H1 (cell line): ENCODE measurements at regions not wholly inside any gene's neighbourhood (a gene's known extent, or its start where the extent isn't known, plus 50 kb on each side); places are given as distances from the start of the nearest gene placed in this dataset.

Experiments
- CTCF ChIA-PET: fragments of 300-600 bp; sonication (Branson Sonifier 250); formaldehyde crosslinking; loops from one replicate; lab custom pipeline; 2021; ENCODE audit not compliant: partially characterized antibody; lab: Charles Lee
- POLR2A ChIA-PET: fragments of 300-600 bp; sonication (Branson Sonifier 250); formaldehyde crosslinking; loops from one replicate; lab custom pipeline; 2021; ENCODE audit warnings: inconsistent platforms; ENCODE audit not compliant: partially characterized antibody; lab: Charles Lee
- DNase-seq, 2 experiments: peaks; one replicate each; pipeline versions ENCODE4 v3.0.0 to v3.0.0-alpha.2; 2010 to 2022; ENCODE audit warnings: low spot score in 2 of 2, low read depth in 1 of 2, mixed read lengths in 1 of 2
- FAIRE-seq: peaks from 2 replicates; lab custom pipeline; 2011; peaks lifted over from hg19 to GRCh38; lab: Jason Lieb, UNC
- H2AFZ ChIP-seq: 2 replicates; pipeline ENCODE4 v1.8.1; 2012; ENCODE audit warnings: low read length, inconsistent platforms
- H2AK5ac ChIP-seq: 2 replicates; pipeline ENCODE4 v1.6.1; 2013; ENCODE audit warnings: low read depth, low read length
- H2BK120ac ChIP-seq: replicated peaks from 2 replicates; pipeline ENCODE3; 2013; ENCODE audit warnings: low read depth, low read length, inconsistent platforms
- H2BK12ac ChIP-seq: 2 replicates; pipeline ENCODE4 v1.6.1; 2013; ENCODE audit warnings: low read depth, low read length
- H2BK15ac ChIP-seq: 2 replicates; pipeline ENCODE4 v1.6.1; 2013; ENCODE audit warnings: low read length
- H2BK20ac ChIP-seq: 2 replicates; pipeline ENCODE4 v1.6.1; 2013; ENCODE audit warnings: low read length
- H2BK5ac ChIP-seq: 2 replicates; pipeline ENCODE4 v1.6.1; 2013; ENCODE audit warnings: low read depth, low read length
- H3K14ac ChIP-seq: 2 replicates; pipeline ENCODE4 v1.6.1; 2013; ENCODE audit warnings: inconsistent platforms; ENCODE audit not compliant: insufficient read length
- H3K18ac ChIP-seq: 2 replicates; pipeline ENCODE4 v1.6.1; 2013; ENCODE audit warnings: low read length; ENCODE audit errors: extremely low read depth
- H3K23ac ChIP-seq: 2 replicates; pipeline ENCODE4 v1.6.1; 2013; ENCODE audit warnings: inconsistent platforms; ENCODE audit not compliant: insufficient read length
- H3K23me2 ChIP-seq: 2 replicates; pipeline ENCODE4 v1.6.1; 2013; ENCODE audit warnings: low read depth, low read length
- H3K27ac ChIP-seq: 2 replicates; pipeline ENCODE4 v1.6.1; 2011; ENCODE audit warnings: low read depth, low read length, inconsistent platforms
- H3K27me3 ChIP-seq, 4 experiments: replicated peaks in 1 of 4; 1 replicate in 1 of 4; 2 replicates in 3 of 4; pipeline versions ENCODE4 v1.6.1 to v1.8.1; 2011 to 2013; ENCODE audit warnings: low read length in 3 of 4, mild to moderate bottlenecking in 3 of 4, inconsistent platforms in 2 of 4, mixed read lengths in 2 of 4, moderate library complexity in 1 of 4; ENCODE audit not compliant: control insufficient read depth in 3 of 4, insufficient read depth in 3 of 4; ENCODE audit errors: extremely low read depth in 1 of 4
- H3K36me3 ChIP-seq, 4 experiments: 2 replicates each; pipeline versions ENCODE4 v1.6.1 to v1.8.1; 2011 to 2013; ENCODE audit warnings: mild to moderate bottlenecking in 4 of 4, low read length in 3 of 4, moderate library complexity in 2 of 4, control low read depth in 1 of 4, inconsistent platforms in 1 of 4; ENCODE audit not compliant: insufficient read depth in 4 of 4, control insufficient read depth in 2 of 4
- H3K4ac ChIP-seq: replicated peaks from 2 replicates; pipeline ENCODE3; 2013; ENCODE audit warnings: low read length, low read depth, mixed read lengths, inconsistent platforms; ENCODE audit not compliant: insufficient read length
- H3K4me1 ChIP-seq, 4 experiments: replicated peaks in 1 of 4; 1 replicate in 1 of 4; 2 replicates in 3 of 4; pipeline versions ENCODE4 v1.6.1 to v1.8.1; 2011 to 2013; ENCODE audit warnings: low read length in 3 of 4, inconsistent platforms in 2 of 4, mixed read lengths in 1 of 4; ENCODE audit not compliant: insufficient read depth in 4 of 4, control insufficient read depth in 3 of 4
- H3K4me2 ChIP-seq, 2 experiments: 2 replicates each; pipeline versions ENCODE4 v1.6.1 to v1.8.1; 2011 to 2013; ENCODE audit warnings: low read depth in 2 of 2, low read length in 2 of 2, control low read depth in 1 of 2, inconsistent platforms in 1 of 2, mild to moderate bottlenecking in 1 of 2; ENCODE audit not compliant: insufficient read depth in 1 of 2
- H3K4me3 ChIP-seq, 4 experiments: fragments of 200-600, 300-600 bp in 1 of 4; sonication (generic), shearing (Covaris generic), sonication (Bioruptor Twin) in 1 of 4; 2 replicates each; pipeline versions ENCODE4 v1.5.1 to v1.8.1; 2011 to 2016; ENCODE audit warnings: low read length in 4 of 4, low read depth in 3 of 4, control low read depth in 2 of 4, inconsistent platforms in 2 of 4, mild to moderate bottlenecking in 2 of 4, mixed read lengths in 1 of 4, moderate library complexity in 1 of 4; ENCODE audit not compliant: insufficient read depth in 2 of 4; ENCODE audit errors: extremely low read depth in 1 of 4
- H3K56ac ChIP-seq: replicated peaks from 2 replicates; pipeline ENCODE3; 2013; ENCODE audit warnings: low read depth, mild to moderate bottlenecking, mixed read lengths, low read length, inconsistent platforms; ENCODE audit not compliant: insufficient read length
- H3K79me1 ChIP-seq: 2 replicates; pipeline ENCODE4 v1.6.1; 2013; ENCODE audit warnings: low read depth, low read length, control low read depth
- H3K79me2 ChIP-seq, 2 experiments: 2 replicates each; pipeline versions ENCODE4 v1.6.1 to v1.8.1; 2012 to 2013; ENCODE audit warnings: low read length in 2 of 2, mild to moderate bottlenecking in 2 of 2, inconsistent platforms in 1 of 2; ENCODE audit not compliant: insufficient read depth in 2 of 2, control insufficient read depth in 1 of 2
- H3K9ac ChIP-seq, 4 experiments: replicated peaks in 1 of 4; 1 replicate in 1 of 4; 2 replicates in 3 of 4; pipeline versions ENCODE4 v1.6.1 to v1.8.1; 2011 to 2013; ENCODE audit warnings: low read depth in 3 of 4, low read length in 3 of 4, control low read depth in 2 of 4, mild to moderate bottlenecking in 2 of 4, moderate library complexity in 2 of 4, inconsistent platforms in 1 of 4; ENCODE audit errors: extremely low read depth in 1 of 4
- H3K9me3 ChIP-seq, 2 experiments: 2 replicates each; pipeline versions ENCODE4 v1.6.1 to v1.8.1; 2012 to 2013; ENCODE audit warnings: mild to moderate bottlenecking in 2 of 2, moderate library complexity in 2 of 2, control low read depth in 1 of 2, inconsistent platforms in 1 of 2, low read depth in 1 of 2, low read length in 1 of 2, mixed read lengths in 1 of 2; ENCODE audit not compliant: insufficient read depth in 2 of 2
- H4K20me1 ChIP-seq, 2 experiments: replicated peaks in 1 of 2; 2 replicates each; pipeline versions ENCODE3 to v1.8.1; 2011 to 2013; ENCODE audit warnings: inconsistent platforms in 2 of 2, low read length in 2 of 2, mild to moderate bottlenecking in 1 of 2; ENCODE audit not compliant: insufficient read depth in 2 of 2, control insufficient read depth in 1 of 2
- H4K5ac ChIP-seq: 2 replicates; pipeline ENCODE4 v1.6.1; 2013; ENCODE audit warnings: low read length, low read depth, mixed read lengths, inconsistent platforms; ENCODE audit not compliant: insufficient read length
- H4K8ac ChIP-seq: 2 replicates; pipeline ENCODE4 v1.8.0; 2013; ENCODE audit warnings: mild to moderate bottlenecking, moderate library complexity, low read length, inconsistent platforms; ENCODE audit not compliant: insufficient read depth; ENCODE audit errors: extremely low read depth
- H4K91ac ChIP-seq: replicated peaks from 2 replicates; pipeline ENCODE3; 2013; ENCODE audit warnings: low read length, mixed read lengths, inconsistent platforms; ENCODE audit not compliant: insufficient read length
- BCL11A ChIP-seq, 2 experiments: IDR thresholded peaks; one replicate each; pipeline ENCODE4 v1.6.1; 2011; ENCODE audit warnings: low read depth in 2 of 2, low read length in 2 of 2, mild to moderate bottlenecking in 2 of 2
- EP300 ChIP-seq, 2 experiments: IDR thresholded peaks; 1 replicate in 1 of 2; 2 replicates in 1 of 2; pipeline ENCODE4 v1.6.1; 2011 to 2012; ENCODE audit warnings: low read depth in 2 of 2, low read length in 2 of 2, mild to moderate bottlenecking in 2 of 2, borderline replicate concordance in 1 of 2, inconsistent platforms in 1 of 2, moderate library complexity in 1 of 2
- HDAC2 ChIP-seq, 2 experiments: fragments of 300-600 bp in 1 of 2; sonication (generic) in 1 of 2; IDR thresholded peaks; 2 replicates each; pipeline ENCODE4 v1.6.1; 2011 to 2012; ENCODE audit warnings: low read depth in 2 of 2, low read length in 2 of 2, mild to moderate bottlenecking in 2 of 2, moderate library complexity in 2 of 2, borderline replicate concordance in 1 of 2, inconsistent platforms in 1 of 2
- KDM5A ChIP-seq: fragments of 200-600 bp; IDR thresholded peaks from 2 replicates; pipeline ENCODE4 v1.7.1; 2012; ENCODE audit warnings: mild to moderate bottlenecking, low read length, inconsistent platforms, mixed read lengths
- NANOG ChIP-seq: IDR thresholded peaks from 2 replicates; pipeline ENCODE4 v1.6.1; 2011; ENCODE audit warnings: low read length, low read depth, mild to moderate bottlenecking, inconsistent platforms; ENCODE audit not compliant: insufficient read depth, poor library complexity, severe bottlenecking
- RFX5 ChIP-seq: IDR thresholded peaks from 2 replicates; pipeline ENCODE4 v1.6.1; 2011; ENCODE audit warnings: low read depth, low read length, improper control_type of control experiment, borderline replicate concordance
- SIN3A ChIP-seq, 2 experiments: IDR thresholded peaks in 1 of 2; conservative IDR thresholded peaks in 1 of 2; 2 replicates each; pipeline ENCODE4 v1.6.1; 2011 to 2012; ENCODE audit warnings: low read length in 2 of 2, improper control_type of control experiment in 1 of 2, low read depth in 1 of 2, mild to moderate bottlenecking in 1 of 2
- SUZ12 ChIP-seq: fragments of 200-600 bp; sonication (generic); IDR thresholded peaks from 2 replicates; pipeline ENCODE4 v1.6.1; 2012; ENCODE audit warnings: mild to moderate bottlenecking, inconsistent platforms, low read length, moderate library complexity, mixed read lengths
- TAF1 ChIP-seq: IDR thresholded peaks from 2 replicates; pipeline ENCODE4 v1.6.1; 2011; ENCODE audit warnings: mild to moderate bottlenecking, low read depth, low read length
- TAF7 ChIP-seq: optimal IDR thresholded peaks from 2 replicates; pipeline ENCODE3; 2011; ENCODE audit warnings: low read depth, mild to moderate bottlenecking, inconsistent platforms, low read length, moderate library complexity, borderline replicate concordance

GRCh38 chr5:87191645-87192044 is 76.0 kb upstream of the RASA1 start:
- H3K56ac ChIP-seq, result no peak overlapping the region
- H2AK5ac ChIP-seq, result no peak overlapping the region
- DNase-seq (no peak), FAIRE-seq (no peak)
- no peaks in the 10 kb centered on the region for H3K79me1 ChIP-seq
- no peak overlapping the region for H3K4me3 ChIP-seq
- H2AFZ ChIP-seq, result no peak overlapping the region
- H3K36me3 ChIP-seq, result no peaks in the 10 kb centered on the region
- no peak overlapping the region for H3K9ac ChIP-seq
- no peaks in the 10 kb centered on the region for H3K27me3 ChIP-seq
- no peak overlapping the region for H2BK20ac ChIP-seq
- H3K23ac ChIP-seq, result no peak overlapping the region
- no peak overlapping the region for H3K4me2 ChIP-seq
- ChIA-PET POLR2A (no interaction called here), CTCF (no interaction called here)
- no peak overlapping the region for H2BK120ac ChIP-seq
- no peak overlapping the region for H3K27ac ChIP-seq
- no peaks in the 10 kb centered on the region for H3K79me2 ChIP-seq
- no peak overlapping the region for H2BK5ac ChIP-seq
- H3K18ac ChIP-seq, result no peak overlapping the region
- no peak overlapping the region for H2BK12ac ChIP-seq
- H4K20me1 ChIP-seq, result no peaks in the 10 kb centered on the region
- no peaks in the 10 kb centered on the region for H3K4me1 ChIP-seq
- no peak overlapping the region for H4K5ac ChIP-seq
- TF ChIP-seq TAF7 (no peak), NANOG (no peak), SIN3A (conservative IDR thresholded peaks at IDR 0.05 in 1 of 2, IDR thresholded peaks at IDR 0.05 in 1 of 2; ENCODE audit: low read depth in 1 of 2, low read length in 2 of 2) (no peak), HDAC2 (IDR thresholded peaks at IDR 0.05; ENCODE audit: borderline replicate concordance in 1 of 2, low read depth in 2 of 2, low read length in 2 of 2) (no peak), RFX5 (no peak), KDM5A (no peak), SUZ12 (no peak), EP300 (IDR thresholded peaks at IDR 0.05; ENCODE audit: borderline replicate concordance in 1 of 2, low read depth in 2 of 2, low read length in 2 of 2) (no peak), TAF1 (no peak), BCL11A (IDR thresholded peaks at IDR 0.05; ENCODE audit: low read depth in 2 of 2, low read length in 2 of 2) (no peak)
- no peak overlapping the region for H4K8ac ChIP-seq
- H4K91ac ChIP-seq, result no peak overlapping the region
- H3K14ac ChIP-seq, result no peak overlapping the region
- no peaks in the 10 kb centered on the region for H3K23me2 ChIP-seq
- no peak overlapping the region for H3K4ac ChIP-seq
- no peaks in the 10 kb centered on the region for H3K9me3 ChIP-seq
- no peak overlapping the region for H2BK15ac ChIP-seq
